HG03025 (cell line): ENCODE measurements at regions not wholly inside any gene's neighbourhood (a gene's known extent, or its start where the extent isn't known, plus 50 kb on each side); places are given as distances from the start of the nearest gene placed in this dataset.

Experiments used
- ATAC-seq: cut with Tn5 transposase; IDR thresholded peaks from one replicate; pipeline ENCODE4 v1.9.1; 2021; ENCODE audit warnings: mild to moderate bottlenecking, moderate library complexity; ENCODE audit not compliant: unreplicated experiment, low FRiP score

DNA sequence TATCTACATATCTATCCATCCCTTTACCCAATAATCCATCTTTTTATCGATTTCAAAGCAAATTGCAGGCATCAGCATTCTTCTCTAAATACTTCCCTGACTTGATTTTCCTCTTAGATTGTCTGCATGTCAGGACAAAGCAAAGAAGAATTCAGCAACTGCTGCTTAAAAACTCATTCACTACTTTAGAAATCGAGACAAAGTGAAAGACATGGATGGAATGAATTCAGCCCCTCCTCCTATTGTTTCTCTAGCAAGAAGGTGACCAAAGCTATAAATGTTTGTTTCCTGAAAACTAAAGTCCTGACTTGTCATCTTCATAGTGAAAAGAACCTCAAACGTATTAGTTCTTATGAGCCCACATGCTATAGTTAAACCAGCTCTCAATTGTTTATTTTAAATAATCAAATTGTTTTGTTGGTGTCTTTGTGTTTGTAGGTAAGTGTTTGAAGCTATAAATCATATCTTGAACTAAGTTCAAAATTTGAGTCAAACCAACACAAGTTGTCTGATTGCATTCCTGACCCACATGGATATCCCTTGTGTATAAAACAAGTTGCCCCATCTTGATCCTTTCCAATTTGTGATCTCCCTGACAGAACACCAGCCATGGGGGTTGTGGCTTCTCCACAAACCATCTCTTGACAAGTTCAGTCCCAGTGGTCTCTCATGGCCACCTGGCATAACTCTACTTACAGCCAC, 58.6 kb upstream of the ARHGAP5 start:
- no peak for ATAC-seq

DNA sequence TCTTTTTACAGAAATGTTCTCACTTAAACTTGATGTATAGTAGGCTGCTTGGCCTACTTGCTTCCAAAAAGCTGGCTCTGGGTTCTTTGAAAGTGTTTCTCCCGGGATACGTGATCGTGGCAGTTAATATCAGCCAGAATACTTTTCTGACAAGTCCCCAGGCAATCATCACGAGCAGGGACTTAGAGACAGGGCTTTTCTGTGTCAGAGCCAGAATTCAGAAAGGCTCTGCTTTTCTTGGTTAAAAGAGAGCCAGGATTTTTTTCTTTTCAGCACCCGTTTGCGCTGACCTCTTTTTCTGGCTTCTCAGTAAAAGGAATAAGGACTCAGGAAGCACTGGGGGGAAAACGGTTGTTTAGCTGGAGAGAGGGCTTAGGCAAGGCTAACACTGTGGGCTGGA, 57.8 kb upstream of the ARHGAP5 start:
- ATAC-seq: no peak

DNA sequence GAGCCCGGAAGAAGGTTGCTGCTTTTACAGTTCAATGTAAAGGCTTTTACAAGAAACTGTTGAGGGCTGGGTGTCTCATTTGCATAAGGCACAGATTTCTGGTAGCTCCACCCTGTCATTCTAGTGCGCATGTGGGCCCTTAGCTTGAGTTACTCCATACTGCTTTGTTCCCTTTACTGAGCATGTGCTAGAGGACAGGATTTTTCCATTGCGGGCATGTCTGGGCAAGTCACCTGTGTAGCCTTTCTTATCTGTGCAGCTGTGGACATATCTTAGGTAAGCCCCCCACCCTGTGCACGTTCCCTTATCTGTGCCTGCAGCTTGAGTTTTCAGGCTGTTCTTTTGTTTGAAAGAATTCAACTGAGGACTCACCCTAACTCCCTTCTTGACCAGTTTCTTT, 56.2 kb upstream of the ARHGAP5 start:
- no peak for ATAC-seq

DNA sequence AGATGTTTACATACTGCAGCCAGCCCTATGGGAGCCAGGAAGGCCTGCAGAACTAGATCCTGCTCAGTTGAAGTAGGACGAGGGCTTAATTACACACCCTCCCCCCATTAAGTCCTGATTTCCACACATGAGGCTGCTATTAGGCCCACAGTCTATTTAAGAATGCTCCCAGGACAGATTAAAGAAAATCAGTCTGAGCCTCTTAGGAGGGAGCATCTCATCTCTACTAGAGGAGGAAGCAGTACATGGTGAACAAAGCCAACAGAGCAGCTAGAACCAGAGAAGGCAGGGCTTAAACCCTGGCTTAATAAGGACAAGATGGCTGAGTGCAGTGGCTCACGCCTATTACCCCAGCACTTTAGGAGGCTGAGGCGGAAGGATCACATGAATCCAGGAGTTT, 55.8 kb upstream of the ARHGAP5 start:
- no peak for ATAC-seq

DNA sequence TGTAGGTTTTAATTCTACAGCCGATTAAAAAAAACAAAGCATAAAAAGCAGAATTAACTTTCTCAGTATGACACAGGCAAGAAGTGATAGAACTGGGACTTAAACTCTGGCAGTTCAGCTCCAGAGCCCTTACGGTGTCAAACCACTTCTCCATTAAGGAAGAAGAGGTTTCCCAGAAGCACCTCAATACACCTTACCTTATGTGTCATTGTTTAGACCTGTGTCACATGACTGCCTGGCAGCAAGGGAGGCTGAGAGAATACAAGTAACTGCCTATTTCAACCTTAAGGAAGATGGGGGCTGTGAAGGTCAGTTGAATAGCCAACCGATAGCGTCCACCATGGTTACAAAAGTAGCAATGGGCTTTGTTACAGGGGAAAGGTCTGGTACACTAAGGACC, 54.6 kb upstream of the ARHGAP5 start:
- no peak for ATAC-seq

DNA sequence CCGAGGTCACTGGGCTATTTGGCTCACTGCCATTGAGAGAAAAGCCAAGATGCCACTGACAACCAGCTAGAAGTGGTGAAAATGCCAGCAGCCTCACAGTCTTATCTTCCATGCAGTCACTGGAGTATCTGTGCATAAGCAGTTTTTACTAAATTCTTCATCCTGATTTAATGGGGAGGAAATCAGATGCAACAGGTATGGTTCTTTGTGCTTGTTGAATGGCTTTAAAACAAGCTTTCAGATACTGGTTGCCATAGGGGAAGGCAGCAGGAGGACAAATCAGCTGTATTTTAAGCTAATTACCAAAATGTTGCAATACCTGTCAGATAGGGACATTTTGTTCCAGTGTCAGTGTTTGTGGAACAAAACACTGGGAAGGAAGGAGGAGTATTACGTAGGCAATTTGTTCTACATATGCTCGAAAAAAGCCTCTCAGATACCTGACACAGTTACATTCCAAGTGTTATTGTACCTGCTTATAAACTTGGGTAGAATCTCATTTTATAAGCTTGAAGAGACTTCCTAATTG, 54.1 kb upstream of the ARHGAP5 start:
- no peak for ATAC-seq

DNA sequence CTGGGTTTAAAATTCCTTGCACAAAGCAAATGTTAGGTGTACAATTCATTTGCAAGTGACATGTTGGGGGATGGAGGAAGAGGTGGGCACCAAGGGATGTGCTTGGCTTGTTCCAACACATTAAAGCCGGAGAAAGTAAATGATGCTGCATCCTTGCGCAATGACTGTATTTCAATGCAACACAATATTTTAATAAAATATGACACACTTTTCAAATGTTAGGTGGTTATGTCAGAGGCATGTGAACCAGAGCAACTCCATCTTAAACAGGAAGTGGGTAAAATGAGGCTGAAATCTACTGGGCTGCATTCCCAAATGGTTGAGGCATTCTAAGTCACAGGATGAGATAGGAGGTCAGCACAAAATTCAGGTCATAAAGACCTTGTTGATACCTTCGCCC, 53.6 kb upstream of the ARHGAP5 start:
- ATAC-seq: no peak

DNA sequence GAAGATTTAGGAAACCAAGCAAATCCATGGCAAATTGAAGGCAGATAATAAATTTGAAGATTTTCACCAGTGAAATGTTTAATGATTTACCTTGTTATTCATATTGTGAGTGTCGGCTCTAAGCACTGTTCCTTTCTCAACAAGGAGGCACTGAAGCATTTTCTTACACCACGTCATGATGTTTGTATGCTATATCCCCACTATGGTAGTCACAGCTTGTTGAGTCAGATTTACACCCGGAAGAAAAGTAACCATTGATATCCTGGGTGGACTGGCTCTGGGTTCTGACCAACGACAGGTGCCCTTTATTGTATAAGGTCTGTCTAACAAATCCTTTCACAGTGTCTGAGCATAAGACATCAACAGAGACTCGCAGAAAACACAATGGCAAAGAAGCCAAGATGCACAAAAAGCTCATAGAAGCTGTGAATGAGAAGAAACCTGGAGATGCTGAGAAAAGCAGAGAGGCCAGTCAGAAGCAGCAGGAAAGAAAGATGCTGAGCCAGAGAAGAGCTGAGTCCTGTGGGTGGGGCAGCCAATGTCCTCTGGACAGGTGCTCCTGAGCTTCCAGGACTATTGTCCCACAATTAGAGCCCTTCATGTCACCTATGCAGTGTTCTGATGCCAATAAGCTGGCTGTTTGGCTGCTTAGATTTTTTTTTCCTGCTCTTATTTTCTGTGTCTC, 49.7 kb upstream of the ARHGAP5 start:
- ATAC-seq: no peak
